RWPE1 (cell line): ENCODE measurements at regions not wholly inside any gene's neighbourhood (a gene's known extent, or its start where the extent isn't known, plus 50 kb on each side); places are given as distances from the start of the nearest gene placed in this dataset.

Experiments used
- CTCF ChIA-PET: fragments of 350-600 bp; sonication (Branson Sonifier 250); formaldehyde crosslinking; extraction: SDS; loops from one replicate; lab custom pipeline; 2021; lab: Yijun Ruan, JAX
- POLR2A ChIA-PET: fragments of 400-600 bp; formaldehyde crosslinking; extraction: SDS; loops from one replicate; lab custom pipeline; 2020; ENCODE audit warnings: antibody characterized with exemption; ENCODE audit not compliant: low non-redundant PET; lab: Yijun Ruan, JAX
- DNase-seq: peaks from one replicate; pipeline ENCODE4 v3.0.0; 2012; ENCODE audit warnings: low spot score
- H3K27ac ChIP-seq: fragments of 450-650 bp; 2 replicates; pipeline ENCODE4 v1.5.1; 2017
- TF ChIP-seq, protein P1 (sequence below): fragments of 450-650 bp; conservative IDR thresholded peaks from 2 replicates; pipeline ENCODE4 v1.5.1; 2017; ENCODE audit warnings: low read depth, mild to moderate bottlenecking

DNA sequence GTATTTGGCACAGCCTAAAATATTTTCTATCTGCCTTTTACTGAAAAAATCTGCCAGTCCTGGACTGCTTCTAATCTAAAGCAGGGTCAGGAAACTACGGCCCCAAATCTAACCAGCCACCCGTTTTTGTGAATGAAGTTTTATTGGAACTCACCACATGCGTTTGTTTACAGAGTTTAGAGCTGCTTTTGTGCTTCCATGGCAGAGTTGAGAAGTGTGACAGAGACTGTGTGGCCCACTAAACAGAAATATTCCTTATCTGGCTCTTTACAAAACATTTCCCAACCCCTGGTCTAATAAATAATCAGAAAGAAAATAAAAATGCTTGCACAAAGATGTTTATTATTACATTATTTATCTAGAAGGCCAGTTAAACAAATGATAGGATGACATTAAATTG is 110.2 kb downstream of the COPRS start:
- TF ChIP-seq, protein P1, sequence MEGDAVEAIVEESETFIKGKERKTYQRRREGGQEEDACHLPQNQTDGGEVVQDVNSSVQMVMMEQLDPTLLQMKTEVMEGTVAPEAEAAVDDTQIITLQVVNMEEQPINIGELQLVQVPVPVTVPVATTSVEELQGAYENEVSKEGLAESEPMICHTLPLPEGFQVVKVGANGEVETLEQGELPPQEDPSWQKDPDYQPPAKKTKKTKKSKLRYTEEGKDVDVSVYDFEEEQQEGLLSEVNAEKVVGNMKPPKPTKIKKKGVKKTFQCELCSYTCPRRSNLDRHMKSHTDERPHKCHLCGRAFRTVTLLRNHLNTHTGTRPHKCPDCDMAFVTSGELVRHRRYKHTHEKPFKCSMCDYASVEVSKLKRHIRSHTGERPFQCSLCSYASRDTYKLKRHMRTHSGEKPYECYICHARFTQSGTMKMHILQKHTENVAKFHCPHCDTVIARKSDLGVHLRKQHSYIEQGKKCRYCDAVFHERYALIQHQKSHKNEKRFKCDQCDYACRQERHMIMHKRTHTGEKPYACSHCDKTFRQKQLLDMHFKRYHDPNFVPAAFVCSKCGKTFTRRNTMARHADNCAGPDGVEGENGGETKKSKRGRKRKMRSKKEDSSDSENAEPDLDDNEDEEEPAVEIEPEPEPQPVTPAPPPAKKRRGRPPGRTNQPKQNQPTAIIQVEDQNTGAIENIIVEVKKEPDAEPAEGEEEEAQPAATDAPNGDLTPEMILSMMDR: no peak
- POLR2A ChIA-PET: no interaction called here
- no peak overlapping the region for H3K27ac ChIP-seq
- CTCF ChIA-PET: no interaction called here
- no peak for DNase-seq

DNA sequence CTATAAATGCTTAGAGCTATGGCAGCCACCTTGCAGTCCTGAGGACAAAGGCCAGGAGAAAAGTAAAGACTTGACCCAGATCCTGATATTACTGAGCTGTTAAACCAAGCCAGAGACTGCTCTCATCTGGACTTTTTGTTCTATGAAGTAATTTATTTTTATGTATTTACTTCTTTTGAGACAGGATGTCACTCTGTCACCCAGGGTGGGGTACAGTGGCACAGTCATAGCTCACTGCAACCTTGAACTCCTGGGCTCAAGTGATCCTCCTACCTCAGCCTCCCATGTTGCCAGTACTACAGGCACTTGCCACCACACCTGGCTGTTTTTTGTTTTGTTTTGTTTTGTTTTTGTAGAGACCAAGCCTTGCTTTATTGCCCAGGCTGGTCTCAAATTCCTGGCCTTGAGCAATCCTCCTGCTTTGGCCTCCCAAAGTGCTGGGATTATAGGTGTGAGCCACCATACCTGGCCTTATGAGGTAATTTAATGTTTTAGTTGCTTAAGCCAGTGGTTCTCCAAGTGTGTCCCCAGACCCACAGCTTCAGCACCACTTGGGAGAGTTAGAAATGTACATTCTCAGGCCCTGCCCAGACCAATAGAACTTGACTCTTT is 112.1 kb downstream of the COPRS start:
- ChIA-PET CTCF (no interaction called here), POLR2A (no interaction called here)
- no peak overlapping the region for H3K27ac ChIP-seq
- TF ChIP-seq, protein P1: no peak
- DNase-seq: no peak

DNA sequence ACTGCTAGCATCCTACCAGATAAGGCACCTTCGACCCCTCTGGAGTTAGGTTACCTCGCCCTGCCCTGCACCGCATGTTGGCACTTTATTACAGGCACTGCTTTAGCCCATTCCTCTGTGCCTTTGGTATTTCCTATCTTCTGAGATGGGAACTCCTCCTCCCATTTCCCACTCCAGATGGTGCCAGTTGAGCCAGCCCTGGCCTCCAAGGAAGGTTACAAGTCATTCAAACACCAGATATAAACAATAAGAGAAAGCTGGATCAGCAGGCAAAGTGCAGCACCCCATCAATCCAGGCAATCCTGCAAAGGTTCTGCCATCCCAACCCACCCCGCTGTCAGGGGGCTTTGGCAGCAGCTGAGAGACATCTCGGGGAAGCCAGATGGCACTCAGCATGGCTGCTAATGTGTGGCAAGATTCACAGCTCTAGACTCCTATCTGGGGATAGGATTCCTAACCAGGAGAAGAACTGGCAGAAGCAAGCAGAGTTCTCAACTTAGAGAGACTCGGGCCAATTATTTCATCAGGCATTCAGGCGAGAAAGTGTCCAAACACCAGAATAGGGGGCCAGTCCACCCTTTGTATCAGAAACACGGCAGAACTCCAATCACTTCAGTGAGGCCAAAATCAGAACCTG is 113.0 kb downstream of the COPRS start:
- POLR2A ChIA-PET: no interaction called here
- CTCF ChIA-PET: interaction anchor here (0.8 kb wide), 1 partner anchor 25 kb away, joined by 5 read pairs; no protein-coding TSS in a partner anchor
- TF ChIP-seq, protein P1: no peak
- no peak for DNase-seq
- H3K27ac ChIP-seq: no peak overlapping the region

DNA sequence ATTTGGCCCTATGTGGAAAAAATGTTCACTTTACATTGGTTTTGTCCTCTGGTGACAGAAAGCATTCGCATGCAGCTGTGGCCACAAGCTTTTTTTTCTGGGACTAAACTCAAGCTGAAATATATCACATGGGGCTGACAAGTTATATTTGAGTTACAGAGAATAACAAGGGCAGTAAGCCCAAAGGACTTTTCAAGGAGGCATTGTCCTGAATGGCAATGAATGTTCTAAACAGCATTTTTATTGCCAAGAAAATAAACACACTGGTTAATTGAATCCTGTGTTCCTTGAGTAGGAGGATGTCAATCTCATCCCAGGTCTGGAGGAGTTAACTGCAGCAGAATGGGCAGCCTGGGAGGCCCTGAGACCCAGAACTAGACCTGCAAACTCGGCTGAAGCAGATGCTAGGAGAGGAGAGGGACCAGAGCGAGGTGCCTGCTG is 114.5 kb downstream of the COPRS start:
- DNase-seq: no peak
- H3K27ac ChIP-seq: no peak overlapping the region
- TF ChIP-seq, protein P1: no peak
- POLR2A ChIA-PET: no interaction called here
- CTCF ChIA-PET: no interaction called here

DNA sequence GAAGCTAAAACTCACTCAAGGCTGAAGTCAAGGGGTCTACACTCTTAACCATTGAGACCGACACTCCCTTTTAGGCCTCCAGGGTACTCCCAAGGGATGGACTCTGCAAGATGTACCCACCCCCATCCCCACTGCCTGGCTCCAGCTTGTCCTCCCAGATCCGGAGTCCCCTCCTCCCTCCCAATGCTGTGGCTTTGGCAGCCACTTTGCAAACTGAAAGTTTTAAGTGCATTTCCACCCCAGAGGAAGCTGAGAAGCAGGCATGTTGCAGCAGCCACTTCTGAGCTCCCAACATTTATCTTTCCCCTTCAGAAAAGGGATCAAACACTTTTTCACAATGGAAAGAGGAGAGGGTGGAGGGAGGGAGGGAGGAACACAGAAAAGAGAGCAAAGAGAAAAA is 115.2 kb downstream of the COPRS start:
- CTCF ChIA-PET: interaction anchor here (1.3 kb wide), 1 partner anchor 12 kb away, joined by 4 read pairs; no protein-coding TSS in a partner anchor
- TF ChIP-seq, protein P1: no peak
- no peak overlapping the region for H3K27ac ChIP-seq
- POLR2A ChIA-PET: no interaction called here
- no peak for DNase-seq

DNA sequence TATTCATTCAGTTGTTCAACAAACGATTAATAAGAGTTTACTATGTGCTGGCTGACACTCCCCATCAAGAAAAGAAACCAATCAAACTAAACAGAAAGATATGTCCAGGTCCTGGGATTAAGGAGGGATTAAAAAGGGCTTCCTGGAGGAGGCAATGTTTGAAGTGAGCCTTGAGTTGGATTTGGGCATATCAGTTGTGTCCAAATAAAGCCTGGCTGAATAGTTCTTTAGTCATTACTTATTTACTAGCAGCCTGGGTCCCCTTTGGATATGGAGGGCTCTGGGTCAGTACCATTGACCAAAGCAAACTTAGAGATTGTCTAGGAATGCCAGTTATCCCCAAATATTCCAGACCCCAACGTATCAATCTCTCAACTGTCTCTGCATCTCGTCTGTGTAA is 117.7 kb downstream of the COPRS start:
- POLR2A ChIA-PET: no interaction called here
- CTCF ChIA-PET: no interaction called here
- DNase-seq: no peak
- H3K27ac ChIP-seq: no peak overlapping the region
- TF ChIP-seq, protein P1: no peak
